ENCODE measurements at regions not wholly inside any gene's neighbourhood (a gene's known extent, or its start where the extent isn't known, plus 50 kb on each side); places are given as distances from the start of the nearest gene placed in this dataset.

GRCh38 chr7:118586248-118586647 lies 361.7 kb downstream of the ANKRD7 start:
- Histone ChIP-seq H3K36me3 (no peaks in the 10 kb centered on the region), H3K27ac (no peak overlapping the region), H3K4me3 (no peak overlapping the region), H3K9me3 (peaks cover 3 to 10% of the 10 kb centered on the region in 2 donors), H3K27me3 (no peaks in the 10 kb centered on the region), H3K4me1 (no peaks in the 10 kb centered on the region)
- TF ChIP-seq POLR2AphosphoS5 (IDR thresholded peaks at IDR 0.05) (no peak), POLR2A (IDR thresholded peaks at IDR 0.05) (no peak), CTCF (IDR thresholded peaks at IDR 0.05) (no peak)
- intact Hi-C loops (cut with DNase I; ENCODE audit: low total_unique reads): no loop called here
- DNase-seq (ENCODE audit: low spot score in 2 of 2): no peak

- Histone ChIP-seq H3K9me3 (peaks cover 3 to 10% of the 10 kb centered on the region in 2 donors), H3K4me3 (no peak overlapping the region), H3K36me3 (no peaks in the 10 kb centered on the region), H3K27me3 (no peaks in the 10 kb centered on the region), H3K4me1 (no peaks in the 10 kb centered on the region), H3K27ac (no peak overlapping the region)
- intact Hi-C loops (cut with DNase I; ENCODE audit: low total_unique reads): no loop called here
- no peak for DNase-seq (ENCODE audit: low spot score in 2 of 2)
- no peak for TF ChIP-seq POLR2AphosphoS5 (IDR thresholded peaks at IDR 0.05)
- TF ChIP-seq POLR2A (IDR thresholded peaks at IDR 0.05): no peak
- no peak for TF ChIP-seq CTCF (IDR thresholded peaks at IDR 0.05)
Observed at GRCh38 chr7:118590107-118590506, 365.6 kb downstream of the ANKRD7 start.

GRCh38 chr7:118602090-118602489 lies 377.6 kb downstream of the ANKRD7 start:
- H3K36me3 ChIP-seq: no peaks in the 10 kb centered on the region
- no peak overlapping the region for H3K4me3 ChIP-seq
- intact Hi-C loops (cut with DNase I; ENCODE audit: low total_unique reads): no loop called here
- no peaks in the 10 kb centered on the region for H3K4me1 ChIP-seq
- no peaks in the 10 kb centered on the region for H3K9me3 ChIP-seq
- no peak overlapping the region for H3K27ac ChIP-seq
- H3K27me3 ChIP-seq: no peaks in the 10 kb centered on the region
- TF ChIP-seq POLR2AphosphoS5 (IDR thresholded peaks at IDR 0.05) (no peak), POLR2A (IDR thresholded peaks at IDR 0.05) (no peak), CTCF (IDR thresholded peaks at IDR 0.05) (no peak)
- no peak for DNase-seq (ENCODE audit: low spot score in 2 of 2)

GRCh38 chr7:118606602-118607001 lies 382.1 kb downstream of the ANKRD7 start:
- H3K4me3 ChIP-seq: no peak overlapping the region
- DNase-seq (ENCODE audit: low spot score in 2 of 2): no peak
- no peaks in the 10 kb centered on the region for H3K36me3 ChIP-seq
- H3K4me1 ChIP-seq: no peaks in the 10 kb centered on the region
- H3K27me3 ChIP-seq: no peaks in the 10 kb centered on the region
- H3K9me3 ChIP-seq: no peaks in the 10 kb centered on the region
- TF ChIP-seq POLR2AphosphoS5 (IDR thresholded peaks at IDR 0.05) (no peak), POLR2A (IDR thresholded peaks at IDR 0.05) (no peak), CTCF (IDR thresholded peaks at IDR 0.05) (no peak)
- intact Hi-C loops (cut with DNase I; ENCODE audit: low total_unique reads): no loop called here
- no peak overlapping the region for H3K27ac ChIP-seq

- TF ChIP-seq POLR2AphosphoS5 (IDR thresholded peaks at IDR 0.05) (no peak), CTCF (IDR thresholded peaks at IDR 0.05) (no peak), POLR2A (IDR thresholded peaks at IDR 0.05) (no peak)
- intact Hi-C loops (cut with DNase I; ENCODE audit: low total_unique reads): no loop called here
- Histone ChIP-seq H3K27ac (no peak overlapping the region), H3K27me3 (no peaks in the 10 kb centered on the region), H3K4me3 (no peak overlapping the region), H3K9me3 (no peaks in the 10 kb centered on the region), H3K4me1 (no peaks in the 10 kb centered on the region), H3K36me3 (no peaks in the 10 kb centered on the region)
- DNase-seq (ENCODE audit: low spot score in 2 of 2): no peak
Observed at GRCh38 chr7:118609207-118609606, 384.7 kb downstream of the ANKRD7 start.

All from breast epithelium (tissue), 4 donors.